ENCODE measurements at regions not wholly inside any gene's neighbourhood (a gene's known extent, or its start where the extent isn't known, plus 50 kb on each side); places are given as distances from the start of the nearest gene placed in this dataset.
"Not testable (repeated sequence)": the region's sequence is repeated elsewhere in the genome, so short reads cannot be mapped to it uniquely, and the experiment has no call there.

DNA sequence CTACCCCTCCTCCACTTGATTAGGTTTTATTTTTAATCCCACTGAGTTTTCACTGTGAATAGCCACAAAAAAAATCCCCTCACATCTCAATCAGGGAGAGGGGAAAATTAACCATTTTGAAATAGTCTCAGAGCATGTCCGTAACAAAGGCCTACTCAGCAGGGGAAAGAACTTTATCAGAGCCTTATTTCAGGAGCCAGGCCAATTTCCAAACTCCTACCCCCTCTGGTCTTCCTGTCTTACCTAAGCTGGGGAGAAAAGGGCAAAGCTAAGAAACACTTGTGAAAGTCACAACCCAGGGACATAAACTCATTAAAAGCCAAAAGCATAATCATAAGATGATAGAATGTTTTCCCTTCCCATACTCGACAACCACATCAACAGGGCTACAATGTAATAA lies 260.3 kb upstream of the DIO3 start:
- TF ChIP-seq, protein P1, sequence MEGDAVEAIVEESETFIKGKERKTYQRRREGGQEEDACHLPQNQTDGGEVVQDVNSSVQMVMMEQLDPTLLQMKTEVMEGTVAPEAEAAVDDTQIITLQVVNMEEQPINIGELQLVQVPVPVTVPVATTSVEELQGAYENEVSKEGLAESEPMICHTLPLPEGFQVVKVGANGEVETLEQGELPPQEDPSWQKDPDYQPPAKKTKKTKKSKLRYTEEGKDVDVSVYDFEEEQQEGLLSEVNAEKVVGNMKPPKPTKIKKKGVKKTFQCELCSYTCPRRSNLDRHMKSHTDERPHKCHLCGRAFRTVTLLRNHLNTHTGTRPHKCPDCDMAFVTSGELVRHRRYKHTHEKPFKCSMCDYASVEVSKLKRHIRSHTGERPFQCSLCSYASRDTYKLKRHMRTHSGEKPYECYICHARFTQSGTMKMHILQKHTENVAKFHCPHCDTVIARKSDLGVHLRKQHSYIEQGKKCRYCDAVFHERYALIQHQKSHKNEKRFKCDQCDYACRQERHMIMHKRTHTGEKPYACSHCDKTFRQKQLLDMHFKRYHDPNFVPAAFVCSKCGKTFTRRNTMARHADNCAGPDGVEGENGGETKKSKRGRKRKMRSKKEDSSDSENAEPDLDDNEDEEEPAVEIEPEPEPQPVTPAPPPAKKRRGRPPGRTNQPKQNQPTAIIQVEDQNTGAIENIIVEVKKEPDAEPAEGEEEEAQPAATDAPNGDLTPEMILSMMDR (IDR thresholded peaks at IDR 0.05), result no peak
- intact Hi-C loops (cut with DNase I), result no loop called here
- H3K4me1 ChIP-seq, result no peaks in the 10 kb centered on the region
- no peaks in the 10 kb centered on the region for H3K36me3 ChIP-seq
- H3K27me3 ChIP-seq, result no peaks in the 10 kb centered on the region
- DNase-seq (no peak), ATAC-seq (no peak)
- no peak overlapping the region for H3K27ac ChIP-seq
- no peak overlapping the region for H3K4me3 ChIP-seq
- peaks cover 0 to 8% of the 10 kb centered on the region in 2 donors for H3K9me3 ChIP-seq

- intact Hi-C loops (cut with DNase I); H3K9me3 ChIP-seq; DNase-seq; H3K27ac ChIP-seq; H3K4me1 ChIP-seq; H3K27me3 ChIP-seq; H3K36me3 ChIP-seq; H3K4me3 ChIP-seq; ATAC-seq: not testable (repeated sequence)
These were observed 254.1 kb upstream of the DIO3 start for GRCh38 chr14:101307162-101307561.

- ATAC-seq; DNase-seq; H3K36me3 ChIP-seq; intact Hi-C loops (cut with DNase I); H3K4me1 ChIP-seq; H3K27ac ChIP-seq; H3K4me3 ChIP-seq: not testable (repeated sequence)
- H3K9me3 ChIP-seq, result peaks cover 0 to 17% of the 10 kb centered on the region in 2 donors
- H3K27me3 ChIP-seq, result peaks cover 0 to 13% of the 10 kb centered on the region in 2 donors
These were observed 250.1 kb upstream of the DIO3 start for GRCh38 chr14:101311186-101311585.

GRCh38 chr14:101313268-101313667 lies 248.0 kb upstream of the DIO3 start:
- intact Hi-C loops (cut with DNase I), result no loop called here
- TF ChIP-seq, protein P1 (IDR thresholded peaks at IDR 0.05), result no peak
- DNase-seq (no peak), ATAC-seq (no peak)
- H3K4me3 ChIP-seq, result no peak overlapping the region
- H3K27me3 ChIP-seq, result peaks cover 0 to 13% of the 10 kb centered on the region in 2 donors
- peaks cover 0 to 22% of the 10 kb centered on the region in 2 donors for H3K9me3 ChIP-seq
- H3K36me3 ChIP-seq, result no peaks in the 10 kb centered on the region
- no peaks in the 10 kb centered on the region for H3K4me1 ChIP-seq
- H3K27ac ChIP-seq, result no peak overlapping the region

DNA sequence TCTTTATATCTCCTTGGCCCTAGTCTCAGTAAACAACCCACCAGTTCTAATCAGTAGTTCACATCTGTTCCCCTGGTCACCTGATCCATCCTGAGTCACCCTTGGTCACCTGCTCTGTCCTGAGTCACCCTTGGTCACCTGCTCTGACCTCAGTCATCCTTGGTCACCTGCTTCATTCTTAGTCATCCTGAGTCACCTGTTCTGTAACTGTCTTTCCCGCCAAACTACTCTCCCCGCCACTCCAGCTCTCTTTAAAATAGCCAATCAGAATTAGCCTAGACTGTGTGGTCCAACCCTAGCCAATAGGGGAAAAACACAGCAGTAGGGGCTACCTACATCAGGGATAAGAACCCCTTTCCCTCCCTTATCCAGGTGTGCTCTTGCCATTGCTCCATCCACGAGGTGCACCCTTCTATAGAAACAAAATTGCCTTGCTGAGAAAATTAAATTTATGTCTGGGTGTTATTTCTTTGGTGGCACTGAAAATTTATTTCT lies 245.4 kb upstream of the DIO3 start:
- no peaks in the 10 kb centered on the region for H3K4me1 ChIP-seq
- TF ChIP-seq, protein P1 (IDR thresholded peaks at IDR 0.05), result no peak
- DNase-seq (no peak), ATAC-seq (no peak)
- no peak overlapping the region for H3K27ac ChIP-seq
- intact Hi-C loops (cut with DNase I), result no loop called here
- H3K36me3 ChIP-seq, result no peaks in the 10 kb centered on the region
- peaks cover 0 to 22% of the 10 kb centered on the region in 2 donors for H3K9me3 ChIP-seq
- no peak overlapping the region for H3K4me3 ChIP-seq
- H3K27me3 ChIP-seq, result peaks cover 0 to 8% of the 10 kb centered on the region in 2 donors

DNA sequence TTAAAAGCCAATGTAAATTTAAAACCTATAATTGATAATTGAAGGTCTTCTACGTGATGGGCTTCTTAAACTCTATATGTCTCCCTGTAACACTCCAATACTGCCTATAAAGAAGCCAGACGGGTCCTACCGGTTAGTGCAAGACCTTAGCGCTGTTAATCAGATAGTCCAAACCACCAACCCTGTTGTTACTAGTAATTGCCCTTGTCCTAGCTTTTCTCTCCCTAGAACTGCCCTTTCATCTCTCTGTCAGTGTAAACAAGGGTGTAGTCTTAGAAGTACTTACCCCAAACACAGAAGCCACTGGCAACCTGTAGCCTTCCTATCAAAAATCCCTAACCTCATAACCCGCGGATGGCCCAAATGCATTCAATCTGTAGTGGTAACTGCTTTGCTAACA lies 243.0 kb upstream of the DIO3 start:
- H3K9me3 ChIP-seq, result peaks cover 0 to 30% of the 10 kb centered on the region in 2 donors
- no peak for ATAC-seq
- H3K4me1 ChIP-seq, result no peaks in the 10 kb centered on the region
- no peak overlapping the region for H3K27ac ChIP-seq
- TF ChIP-seq, protein P1 (IDR thresholded peaks at IDR 0.05), result no peak
- intact Hi-C loops (cut with DNase I), result no loop called here
- no peaks in the 10 kb centered on the region for H3K36me3 ChIP-seq
- no peak for DNase-seq
- peaks cover 0 to 4% of the 10 kb centered on the region in 2 donors for H3K27me3 ChIP-seq
- no peak overlapping the region for H3K4me3 ChIP-seq

Data from left lung (tissue), 4 donors.